Keratinocyte (primary cell): ENCODE measurements at regions not wholly inside any gene's neighbourhood (a gene's known extent, or its start where the extent isn't known, plus 50 kb on each side); places are given as distances from the start of the nearest gene placed in this dataset.

ENCODE experiments used
- DNase-seq: peaks from one replicate; pipeline ENCODE4 v3.0.0-alpha.2; 2011; ENCODE audit warnings: low read depth, missing footprints, low spot score
- FAIRE-seq: peaks from 2 replicates; lab custom pipeline; 2011; peaks lifted over from hg19 to GRCh38; lab: Jason Lieb, UNC
- H2AFZ ChIP-seq: 2 replicates; pipeline ENCODE4 v1.6.0; 2012; ENCODE audit warnings: low read length, control low read depth, inconsistent platforms; ENCODE audit not compliant: control insufficient read depth
- H3K27ac ChIP-seq: 2 replicates; pipeline ENCODE4 v1.5.1; 2011; ENCODE audit warnings: low read length; ENCODE audit not compliant: control insufficient read depth, insufficient read depth
- H3K27me3 ChIP-seq: 3 replicates; pipeline ENCODE4 v1.6.0; 2011; ENCODE audit warnings: low read length; ENCODE audit not compliant: control insufficient read depth, insufficient read depth; ENCODE audit errors: extremely low read depth
- H3K36me3 ChIP-seq, 2 experiments: 2 replicates in 1 of 2; 3 replicates in 1 of 2; pipeline ENCODE4 v1.5.1; 2011; ENCODE audit warnings: low read length in 2 of 2, mild to moderate bottlenecking in 1 of 2; ENCODE audit not compliant: control insufficient read depth in 2 of 2, insufficient read depth in 2 of 2; ENCODE audit errors: extremely low read depth in 1 of 2
- H3K4me1 ChIP-seq: 3 replicates; pipeline ENCODE4 v1.5.1; 2011; ENCODE audit warnings: low read length; ENCODE audit not compliant: control insufficient read depth, insufficient read depth; ENCODE audit errors: extremely low read depth
- H3K4me2 ChIP-seq: 3 replicates; pipeline ENCODE4 v1.6.0; 2011; ENCODE audit warnings: low read depth, low read length; ENCODE audit not compliant: control insufficient read depth, insufficient read depth; ENCODE audit errors: extremely low read depth
- H3K4me3 ChIP-seq, 3 experiments: fragments of 200-600 bp in 1 of 3; sonication (generic) in 1 of 3; 2 replicates in 2 of 3; 3 replicates in 1 of 3; pipeline ENCODE4 v1.5.1; 2011 to 2016; ENCODE audit warnings: low read length in 3 of 3, mild to moderate bottlenecking in 3 of 3, control low read depth in 2 of 3, inconsistent platforms in 1 of 3, low read depth in 1 of 3, mixed read lengths in 1 of 3, mixed run types in 1 of 3, moderate library complexity in 1 of 3; ENCODE audit not compliant: control insufficient read depth in 2 of 3, insufficient read depth in 2 of 3; ENCODE audit errors: extremely low read depth in 1 of 3
- H3K79me2 ChIP-seq: 2 replicates; pipeline ENCODE4 v1.6.0; 2012; ENCODE audit warnings: low read length; ENCODE audit not compliant: control insufficient read depth, insufficient read depth
- H3K9ac ChIP-seq: 3 replicates; pipeline ENCODE4 v1.6.0; 2011; ENCODE audit warnings: low read length; ENCODE audit not compliant: control insufficient read depth, insufficient read depth; ENCODE audit errors: extremely low read depth
- H3K9me1 ChIP-seq: 3 replicates; pipeline ENCODE4 v1.6.0; 2011; ENCODE audit warnings: low read length; ENCODE audit not compliant: control insufficient read depth, insufficient read depth; ENCODE audit errors: extremely low read depth
- H3K9me3 ChIP-seq: 2 replicates; pipeline ENCODE4 v1.5.1; 2012; ENCODE audit warnings: low read depth, low read length; ENCODE audit not compliant: control insufficient read depth
- H4K20me1 ChIP-seq: 3 replicates; pipeline ENCODE4 v1.6.0; 2011; ENCODE audit warnings: low read length; ENCODE audit not compliant: control insufficient read depth, insufficient read depth; ENCODE audit errors: extremely low read depth
- CTCF ChIP-seq, 3 experiments: IDR thresholded peaks in 1 of 3; conservative IDR thresholded peaks in 1 of 3; optimal IDR thresholded peaks in 1 of 3; 2 replicates in 2 of 3; 3 replicates in 1 of 3; pipeline versions ENCODE3 to v1.5.1; 2011; ENCODE audit warnings: low read length in 3 of 3, mild to moderate bottlenecking in 3 of 3, moderate library complexity in 2 of 3, control low read depth in 1 of 3, inconsistent platforms in 1 of 3; ENCODE audit not compliant: insufficient read depth in 2 of 3; ENCODE audit errors: extremely low read depth in 1 of 3
- EZH2 ChIP-seq: IDR thresholded peaks from one replicate; pipeline ENCODE4 v1.6.1; 2012; ENCODE audit warnings: inconsistent platforms, mild to moderate bottlenecking, low read length, moderate library complexity
- dilution Hi-C: fragments of 300-500 bp; cut with MboI; formaldehyde crosslinking; loops from one replicate; pipeline ENCODE4 v1.7.0; 2020; ENCODE audit warnings: low sequenced_read_pairs; ENCODE audit not compliant: extremely low pct_ligation_motif_present

DNA sequence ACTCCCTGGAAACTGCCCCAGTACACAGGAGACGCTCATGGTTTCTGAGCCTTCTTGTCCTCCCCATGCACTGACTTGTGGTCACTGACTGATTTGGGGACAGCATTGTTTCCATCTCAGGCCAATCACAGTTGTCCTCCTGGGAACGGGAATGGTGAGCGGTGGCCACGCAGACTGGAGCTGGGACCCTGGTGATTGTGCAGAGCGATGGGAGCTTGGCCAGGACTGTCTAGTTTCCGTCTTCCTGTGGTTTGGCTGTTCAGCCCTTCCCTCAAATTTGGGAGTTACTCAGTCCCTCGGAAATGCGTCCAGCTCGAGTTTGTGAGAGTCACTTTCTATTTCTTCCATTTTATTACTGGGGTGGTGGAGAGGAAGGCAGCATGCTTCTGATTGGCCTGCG is 250.9 kb downstream of the ACTR3B start:
- H3K4me2 ChIP-seq, result no peak overlapping the region
- H3K9me1 ChIP-seq, result no peaks in the 10 kb centered on the region
- no peaks in the 10 kb centered on the region for H3K36me3 ChIP-seq
- H3K79me2 ChIP-seq, result no peaks in the 10 kb centered on the region
- dilution Hi-C loops, result no loop called here
- no peak for FAIRE-seq
- no peaks in the 10 kb centered on the region for H4K20me1 ChIP-seq
- DNase-seq, result no peak
- no peaks in the 10 kb centered on the region for H3K27me3 ChIP-seq
- no peak overlapping the region for H3K27ac ChIP-seq
- no peak overlapping the region for H3K9ac ChIP-seq
- TF ChIP-seq EZH2 (no peak), CTCF (optimal IDR thresholded peaks at IDR 0.05 in 1 of 3, IDR thresholded peaks at IDR 0.05 in 1 of 3, conservative IDR thresholded peaks at IDR 0.05 in 1 of 3; ENCODE audit: extremely low read depth in 1 of 3, insufficient read depth in 2 of 3, low read length in 3 of 3) (no peak)
- peaks cover 6% of the 10 kb centered on the region for H3K9me3 ChIP-seq
- H3K4me3 ChIP-seq, result no peak overlapping the region
- no peaks in the 10 kb centered on the region for H3K4me1 ChIP-seq
- no peak overlapping the region for H2AFZ ChIP-seq

DNA sequence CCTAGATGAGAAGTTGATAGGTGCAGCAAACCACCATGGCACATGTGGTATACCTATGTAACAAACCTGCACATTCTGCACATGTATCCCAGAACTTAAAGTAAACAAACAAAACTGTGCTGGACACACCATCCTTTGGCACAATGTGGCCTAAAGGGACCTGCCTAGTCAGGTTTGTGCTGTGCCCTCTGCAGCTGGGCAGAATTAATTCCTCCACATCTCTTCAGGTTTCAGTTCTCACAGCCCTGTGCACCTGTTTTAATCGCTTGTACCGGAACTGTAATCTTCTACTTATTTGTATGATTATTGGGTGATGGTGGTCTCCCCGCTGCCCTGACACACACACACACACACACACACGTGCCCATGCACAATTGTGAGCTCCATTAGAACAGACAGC is 252.7 kb downstream of the ACTR3B start:
- Histone ChIP-seq H3K4me1 (no peaks in the 10 kb centered on the region), H3K9me1 (no peaks in the 10 kb centered on the region), H3K27me3 (no peaks in the 10 kb centered on the region), H3K79me2 (no peaks in the 10 kb centered on the region), H4K20me1 (no peaks in the 10 kb centered on the region), H2AFZ (no peak overlapping the region), H3K27ac (no peak overlapping the region), H3K4me3 (no peak overlapping the region), H3K36me3 (no peaks in the 10 kb centered on the region), H3K9me3 (peaks cover 6% of the 10 kb centered on the region), H3K4me2 (no peak overlapping the region), H3K9ac (no peak overlapping the region)
- FAIRE-seq (no peak), DNase-seq (no peak)
- dilution Hi-C loops, result no loop called here
- no peak for TF ChIP-seq CTCF (optimal IDR thresholded peaks at IDR 0.05 in 1 of 3, IDR thresholded peaks at IDR 0.05 in 1 of 3, conservative IDR thresholded peaks at IDR 0.05 in 1 of 3; ENCODE audit: extremely low read depth in 1 of 3, insufficient read depth in 2 of 3, low read length in 3 of 3)
